GM20000 (cell line): ENCODE measurements at regions not wholly inside any gene's neighbourhood (a gene's known extent, or its start where the extent isn't known, plus 50 kb on each side); places are given as distances from the start of the nearest gene placed in this dataset.
"Not testable (repeated sequence)": the region's sequence is repeated elsewhere in the genome, so short reads cannot be mapped to it uniquely, and the experiment has no call there.

ENCODE experiments used
- DNase-seq: peaks from one replicate; pipeline ENCODE4 v3.0.0; 2012; ENCODE audit warnings: low spot score
- TF ChIP-seq, protein P1 (sequence below): IDR thresholded peaks from 2 replicates; pipeline ENCODE4 v1.5.1; 2012; ENCODE audit warnings: mild to moderate bottlenecking, control low read depth; ENCODE audit errors: extremely low read depth, missing control alignments

DNA sequence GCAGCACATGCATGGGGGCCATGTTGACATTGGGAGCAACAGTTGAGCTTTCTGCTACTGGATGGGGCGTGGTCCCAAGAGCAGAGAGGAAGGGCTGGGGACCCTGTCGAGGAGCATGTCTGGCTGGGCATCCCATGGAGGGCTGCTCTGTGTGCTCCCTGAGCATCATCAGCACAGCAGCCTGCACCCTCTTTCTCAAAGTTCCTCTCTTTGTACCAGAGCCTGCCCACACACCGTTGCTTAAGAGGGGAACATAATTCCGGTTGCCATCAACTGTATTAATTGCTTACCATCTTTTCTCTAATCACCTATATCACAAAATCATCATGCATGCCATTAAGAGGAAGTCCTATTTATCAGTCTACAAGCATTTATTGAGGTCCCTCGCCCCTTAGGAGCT is 55.2 kb upstream of the DIRAS2 start:
- TF ChIP-seq, protein P1, sequence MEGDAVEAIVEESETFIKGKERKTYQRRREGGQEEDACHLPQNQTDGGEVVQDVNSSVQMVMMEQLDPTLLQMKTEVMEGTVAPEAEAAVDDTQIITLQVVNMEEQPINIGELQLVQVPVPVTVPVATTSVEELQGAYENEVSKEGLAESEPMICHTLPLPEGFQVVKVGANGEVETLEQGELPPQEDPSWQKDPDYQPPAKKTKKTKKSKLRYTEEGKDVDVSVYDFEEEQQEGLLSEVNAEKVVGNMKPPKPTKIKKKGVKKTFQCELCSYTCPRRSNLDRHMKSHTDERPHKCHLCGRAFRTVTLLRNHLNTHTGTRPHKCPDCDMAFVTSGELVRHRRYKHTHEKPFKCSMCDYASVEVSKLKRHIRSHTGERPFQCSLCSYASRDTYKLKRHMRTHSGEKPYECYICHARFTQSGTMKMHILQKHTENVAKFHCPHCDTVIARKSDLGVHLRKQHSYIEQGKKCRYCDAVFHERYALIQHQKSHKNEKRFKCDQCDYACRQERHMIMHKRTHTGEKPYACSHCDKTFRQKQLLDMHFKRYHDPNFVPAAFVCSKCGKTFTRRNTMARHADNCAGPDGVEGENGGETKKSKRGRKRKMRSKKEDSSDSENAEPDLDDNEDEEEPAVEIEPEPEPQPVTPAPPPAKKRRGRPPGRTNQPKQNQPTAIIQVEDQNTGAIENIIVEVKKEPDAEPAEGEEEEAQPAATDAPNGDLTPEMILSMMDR = no peak
- DNase-seq = no peak

DNA sequence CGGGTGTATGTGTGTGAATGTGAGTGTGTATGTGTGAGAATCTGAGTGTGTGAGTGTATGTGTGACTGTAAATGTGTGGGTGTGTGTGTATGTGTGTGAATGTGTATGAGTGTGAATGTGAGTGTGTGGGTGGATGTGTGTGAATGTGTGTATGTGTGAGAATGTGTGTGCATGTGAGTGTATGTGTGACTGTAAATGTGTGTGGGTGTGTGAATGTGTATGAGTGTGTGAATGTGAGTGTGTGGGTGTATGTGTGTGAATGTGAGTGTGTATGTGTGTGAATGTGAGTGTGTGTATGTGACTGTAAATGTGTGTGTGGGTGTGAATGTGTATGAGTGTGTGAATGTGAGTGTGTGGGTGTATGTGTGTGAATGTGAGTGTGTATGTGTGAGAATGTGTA is 51.6 kb upstream of the DIRAS2 start:
- not testable (repeated sequence) for DNase-seq
